Sigmoid colon (tissue), 6 donors: ENCODE measurements at regions not wholly inside any gene's neighbourhood (a gene's known extent, or its start where the extent isn't known, plus 50 kb on each side); places are given as distances from the start of the nearest gene placed in this dataset.
"Not testable (repeated sequence)": the region's sequence is repeated elsewhere in the genome, so short reads cannot be mapped to it uniquely, and the experiment has no call there.

Source experiments
- DNase-seq: peaks from one replicate; pipeline ENCODE4 v3.0.0-alpha.2; 2019
- H3K27ac ChIP-seq, 4 donors: fragments of 200-600 bp; sonication (generic); one replicate each; pipeline ENCODE4 v1.5.1; 2016 to 2019; ENCODE audit warnings: mild to moderate bottlenecking in 1 of 4
- H3K27me3 ChIP-seq, 3 donors: fragments of 200-600 bp; sonication (generic); one replicate each; pipeline ENCODE4 v1.5.1; 2019; ENCODE audit warnings: mild to moderate bottlenecking in 1 of 3
- H3K36me3 ChIP-seq, 4 donors: fragments of 200-600 bp; sonication (generic); one replicate each; pipeline ENCODE4 v1.5.1; 2016 to 2019
- H3K4me1 ChIP-seq, 4 donors: fragments of 200-600 bp; sonication (generic); one replicate each; pipeline ENCODE4 v1.5.1; 2017 to 2019
- H3K4me3 ChIP-seq, 4 donors: fragments of 200-600 bp; sonication (generic); one replicate each; pipeline ENCODE4 v1.5.1; 2017 to 2019; ENCODE audit warnings: mild to moderate bottlenecking in 2 of 4, moderate library complexity in 1 of 4
- H3K9me3 ChIP-seq, 4 donors: fragments of 200-600 bp in 3 of 4; sonication (generic) in 3 of 4; one replicate each; pipeline versions ENCODE4 v1.5.1 to v1.6.1; 2013 to 2019
- CTCF ChIP-seq, 4 experiments: fragments of 450-650 bp in 3 of 4; fragments of 200-600 bp in 1 of 4; IDR thresholded peaks; one replicate each; pipeline ENCODE4 v1.5.1; 2016 to 2019; ENCODE audit warnings: antibody characterized with exemption in 4 of 4, mild to moderate bottlenecking in 3 of 4, moderate library complexity in 2 of 4
- EP300 ChIP-seq, 4 donors: sonication (generic); formaldehyde crosslinking; IDR thresholded peaks; one replicate each; pipeline ENCODE4 v1.6.1; 2017; ENCODE audit warnings: antibody characterized with exemption in 4 of 4
- POLR2A ChIP-seq, 2 donors: fragments of 450-650 bp; IDR thresholded peaks; one replicate each; pipeline ENCODE4 v1.6.1; 2016; ENCODE audit warnings: antibody characterized with exemption in 2 of 2, mild to moderate bottlenecking in 2 of 2, moderate library complexity in 2 of 2
- POLR2AphosphoS5 ChIP-seq, 4 donors: sonication (generic); formaldehyde crosslinking; IDR thresholded peaks; one replicate each; pipeline ENCODE4 v1.6.1; 2017; ENCODE audit warnings: antibody characterized with exemption in 4 of 4
- WGBS, 2 donors: extraction: QIAGEN DNeasy Blood & Tissue Kit; methylation state at CpG; one replicate each; pipeline ENCODE4 v1.1.7; 2013; 5-methylcytosine and 5-hydroxymethylcytosine counted together
- intact Hi-C: fragments of 100-400 bp; cut with DNase I; formaldehyde crosslinking; loops from one replicate; pipeline ENCODE4 v1.15.1; 2023
- donor health status: healthy with polysubstance abuse.
- donor health status: healthy.

DNA sequence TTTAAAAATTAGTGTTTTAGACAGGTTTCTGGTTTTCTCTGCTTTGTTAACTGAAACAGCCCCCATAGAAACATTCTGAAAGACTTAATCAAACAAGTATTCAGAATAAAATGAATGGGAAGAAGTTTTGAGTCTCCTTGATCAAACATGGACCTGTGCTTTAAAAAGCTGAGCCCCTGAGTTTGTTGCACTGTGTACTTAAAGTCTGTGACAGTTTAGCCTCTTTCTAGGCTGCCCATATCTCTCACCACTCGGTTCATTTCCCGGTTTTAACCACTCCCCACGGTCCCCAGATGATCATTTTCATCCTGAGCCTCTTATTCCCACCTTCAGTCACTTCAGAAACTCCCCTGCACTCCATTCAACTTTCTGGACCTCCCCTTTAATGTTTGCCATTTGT lies 215.9 kb upstream of the DMRT1 start:
- H3K36me3 ChIP-seq = no peaks in the 10 kb centered on the region
- DNase-seq = no peak
- peak overlapping the region in 3 of 4 donors; percentile 71 to 84 (median 78) for H3K27ac ChIP-seq
- no peak overlapping the region for H3K4me3 ChIP-seq
- peaks cover 0 to 65% (median 42%) of the 10 kb centered on the region in 4 donors for H3K4me1 ChIP-seq
- intact Hi-C loops = loop anchor here (5.0 kb wide), 1 partner anchor 62 kb away; no protein-coding TSS in a partner anchor
- TF ChIP-seq CTCF (IDR thresholded peaks at IDR 0.05) (no peak), POLR2A (IDR thresholded peaks at IDR 0.05) (no peak), POLR2AphosphoS5 (IDR thresholded peaks at IDR 0.05) (no peak)
- no peaks in the 10 kb centered on the region for H3K27me3 ChIP-seq
- WGBS, 2 donors = 38 to 50% methylated on average over 3 of the region's 3 CpGs
- H3K9me3 ChIP-seq = no peaks in the 10 kb centered on the region

DNA sequence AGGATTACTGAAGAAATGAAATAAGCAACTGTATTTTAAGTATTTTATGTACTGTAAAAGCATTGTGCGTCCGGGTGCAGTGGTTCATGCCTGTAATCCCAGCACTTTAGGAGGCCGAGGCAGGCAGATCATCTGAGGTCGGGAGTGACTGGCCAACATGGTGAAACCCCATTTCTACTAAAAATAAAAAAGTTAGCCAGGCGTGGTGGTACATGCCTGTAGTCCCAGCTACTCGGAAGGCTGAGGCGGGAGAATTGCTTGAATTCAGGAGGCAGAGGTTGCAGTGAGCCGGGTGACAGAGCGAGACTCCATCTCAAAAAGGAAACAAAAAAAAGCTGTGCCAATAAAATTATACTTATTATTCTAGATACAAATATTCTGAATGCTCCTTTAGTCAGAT lies 215.4 kb upstream of the DMRT1 start:
- not testable (repeated sequence) for H3K4me3 ChIP-seq, H3K9me3 ChIP-seq, H3K36me3 ChIP-seq, DNase-seq, H3K27me3 ChIP-seq
- H3K4me1 ChIP-seq = peaks cover 0 to 60% (median 42%) of the 10 kb centered on the region in 4 donors
- H3K27ac ChIP-seq = peak overlapping the region in 3 of 4 donors; percentile 71 to 84 (median 78)
- WGBS, 2 donors = 78 to 83% methylated on average over 9 of the region's 9 CpGs
- intact Hi-C loops = loop anchor here (5.0 kb wide), 1 partner anchor 61 kb away; no protein-coding TSS in a partner anchor

DNA sequence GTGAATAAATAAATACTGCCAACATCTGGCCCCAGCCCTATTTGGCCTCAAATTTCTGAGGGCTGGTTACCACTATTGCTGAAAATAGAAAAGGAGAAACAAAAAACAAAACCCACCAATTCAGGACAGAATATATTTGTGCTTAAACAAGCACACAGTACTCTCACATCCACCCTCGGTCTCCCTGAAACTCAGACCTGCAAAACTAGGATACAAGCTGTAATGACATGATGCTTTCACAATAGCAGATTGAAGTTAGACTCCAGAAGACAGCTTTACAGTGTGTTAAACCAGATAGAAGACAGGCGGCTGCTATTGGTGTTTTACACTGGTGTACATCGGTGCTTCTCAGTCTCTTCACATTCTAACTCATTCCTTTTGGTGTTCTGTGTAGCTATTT lies 214.9 kb upstream of the DMRT1 start:
- DNase-seq = no peak
- TF ChIP-seq EP300 (IDR thresholded peaks at IDR 0.05) (no peak), POLR2AphosphoS5 (IDR thresholded peaks at IDR 0.05) (peak in 3 of 4 donors; percentile 52 to 75 (median 69))

GRCh38 chr9:627336-627970 lies 214.0 kb upstream of the DMRT1 start:
- peaks cover 0 to 53% (median 42%) of the 10 kb centered on the region in 4 donors for H3K4me1 ChIP-seq
- no peak overlapping the region for H3K4me3 ChIP-seq
- H3K27me3 ChIP-seq = no peaks in the 10 kb centered on the region
- no peak for TF ChIP-seq CTCF (IDR thresholded peaks at IDR 0.05)
- TF ChIP-seq POLR2A (IDR thresholded peaks at IDR 0.05) = no peak
- no peak for TF ChIP-seq POLR2AphosphoS5 (IDR thresholded peaks at IDR 0.05)
- TF ChIP-seq EP300 (IDR thresholded peaks at IDR 0.05) = no peak
- no peaks in the 10 kb centered on the region for H3K9me3 ChIP-seq
- no peaks in the 10 kb centered on the region for H3K36me3 ChIP-seq
- DNase-seq = no peak
- 64 to 81% methylated on average over 2 of the region's 2 CpGs for whole genome bisulfite sequencing, 2 donors
- intact Hi-C loops = loop anchor here (5.0 kb wide), 1 partner anchor 60 kb away; no protein-coding TSS in a partner anchor
- peak overlapping the region in 3 of 4 donors; percentile 71 to 84 (median 78) for H3K27ac ChIP-seq

More for the DNA sequence above, 214.9 kb upstream of the DMRT1 start:
- H3K4me1 ChIP-seq = peaks cover 0 to 55% (median 42%) of the 10 kb centered on the region in 4 donors
- no peak overlapping the region for H3K4me3 ChIP-seq
- intact Hi-C loops = loop anchor here (5.0 kb wide), 1 partner anchor 61 kb away; no protein-coding TSS in a partner anchor
- no peaks in the 10 kb centered on the region for H3K27me3 ChIP-seq
- 74 to 83% methylated on average over 3 of the region's 3 CpGs for WGBS, 2 donors
- H3K36me3 ChIP-seq = no peaks in the 10 kb centered on the region
- no peaks in the 10 kb centered on the region for H3K9me3 ChIP-seq
- H3K27ac ChIP-seq = peak overlapping the region in 3 of 4 donors; percentile 71 to 84 (median 78)

DNA sequence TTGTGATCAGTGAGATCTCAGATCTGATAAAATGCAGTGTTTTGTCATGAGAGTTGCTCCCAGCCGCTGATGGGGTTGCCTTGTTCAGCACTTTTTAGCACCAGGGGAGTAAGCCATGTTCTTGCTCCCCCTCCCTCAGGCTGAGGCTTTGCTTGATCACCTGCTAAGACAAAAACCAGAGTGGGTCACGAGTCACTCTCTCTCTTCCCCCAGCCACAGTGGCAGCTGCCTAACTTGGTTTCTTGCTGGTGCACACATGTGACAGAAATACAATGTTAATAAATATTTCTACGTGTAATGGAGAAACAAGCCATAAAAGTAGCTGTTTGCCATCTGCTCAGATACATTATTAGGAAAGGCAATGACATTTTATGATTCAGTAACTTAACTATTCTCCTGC lies 212.4 kb upstream of the DMRT1 start:
- TF ChIP-seq CTCF (IDR thresholded peaks at IDR 0.05) (no peak), POLR2A (IDR thresholded peaks at IDR 0.05) (no peak), POLR2AphosphoS5 (IDR thresholded peaks at IDR 0.05) (peak in 2 of 4 donors; percentile 27 to 34), EP300 (IDR thresholded peaks at IDR 0.05) (peak in 1 of 4 donors; percentile 60)
- no peaks in the 10 kb centered on the region for H3K27me3 ChIP-seq
- H3K4me1 ChIP-seq = peaks cover 0 to 53% (median 42%) of the 10 kb centered on the region in 4 donors
- intact Hi-C loops = loop anchor here (5.0 kb wide), 1 partner anchor 58 kb away; no protein-coding TSS in a partner anchor
- WGBS, 2 donors = 41 to 53% methylated on average over 3 of the region's 3 CpGs
- no peak overlapping the region for H3K4me3 ChIP-seq
- peak; percentile 60 for DNase-seq
- no peaks in the 10 kb centered on the region for H3K36me3 ChIP-seq
- H3K27ac ChIP-seq = peak overlapping the region in 2 of 4 donors; percentile 78 to 84
- H3K9me3 ChIP-seq = no peaks in the 10 kb centered on the region
